Tibial nerve (tissue), 4 donors: ENCODE measurements at regions not wholly inside any gene's neighbourhood (a gene's known extent, or its start where the extent isn't known, plus 50 kb on each side); places are given as distances from the start of the nearest gene placed in this dataset.

ENCODE experiments used
- DNase-seq, 2 donors: peaks; one replicate each; pipeline ENCODE4 v3.0.0-alpha.2; 2019; ENCODE audit warnings: low spot score in 2 of 2
- H3K27ac ChIP-seq, 4 donors: fragments of 200-600 bp; sonication (generic) in 3 of 4; one replicate each; pipeline ENCODE4 v1.5.1; 2017 to 2019; ENCODE audit warnings: mild to moderate bottlenecking in 1 of 4
- H3K27me3 ChIP-seq, 2 donors: fragments of 200-600 bp; sonication (generic) in 1 of 2; one replicate each; pipeline versions ENCODE4 v1.5.1 to v1.6.0; 2017 to 2019
- H3K36me3 ChIP-seq, 3 donors: fragments of 200-600 bp; sonication (generic); one replicate each; pipeline ENCODE4 v1.5.1; 2018 to 2019
- H3K4me1 ChIP-seq, 4 donors: fragments of 200-600 bp; sonication (generic) in 3 of 4; one replicate each; pipeline ENCODE4 v1.5.1; 2017 to 2019
- H3K4me3 ChIP-seq, 4 donors: fragments of 200-600 bp; sonication (generic) in 3 of 4; one replicate each; pipeline ENCODE4 v1.5.1; 2017 to 2019; ENCODE audit warnings: mild to moderate bottlenecking in 1 of 4, moderate library complexity in 1 of 4
- H3K9me3 ChIP-seq, 4 donors: fragments of 200-600 bp; sonication (generic) in 3 of 4; one replicate each; pipeline ENCODE4 v1.5.1; 2017 to 2019
- CTCF ChIP-seq, 5 experiments: fragments of 200-600 bp in 3 of 5; fragments of 450-650 bp in 2 of 5; sonication (generic) in 3 of 5; IDR thresholded peaks; one replicate each; pipeline ENCODE4 v1.5.1; 2016 to 2019; ENCODE audit warnings: antibody characterized with exemption in 5 of 5, mild to moderate bottlenecking in 3 of 5, moderate library complexity in 2 of 5
- EP300 ChIP-seq, 2 donors: sonication (generic); formaldehyde crosslinking; IDR thresholded peaks; one replicate each; pipeline ENCODE4 v1.6.1; 2017; ENCODE audit warnings: antibody characterized with exemption in 2 of 2, mild to moderate bottlenecking in 1 of 2
- POLR2A ChIP-seq, 2 donors: fragments of 450-650 bp; IDR thresholded peaks; one replicate each; pipeline ENCODE4 v1.6.1; 2017; ENCODE audit warnings: antibody characterized with exemption in 2 of 2, mild to moderate bottlenecking in 2 of 2, moderate library complexity in 2 of 2
- WGBS, 2 donors: methylation state at CpG; one replicate each; pipeline ENCODE4 v1.1.5; 2018; 5-methylcytosine and 5-hydroxymethylcytosine counted together

- H3K4me1 ChIP-seq, result no peaks in the 10 kb centered on the region
- TF ChIP-seq CTCF (IDR thresholded peaks at IDR 0.05) (no peak), POLR2A (IDR thresholded peaks at IDR 0.05) (no peak), EP300 (IDR thresholded peaks at IDR 0.05) (no peak)
- DNase-seq, result no peak
- no peaks in the 10 kb centered on the region for H3K27me3 ChIP-seq
- no peak overlapping the region for H3K27ac ChIP-seq
- H3K4me3 ChIP-seq, result no peak overlapping the region
- peaks cover 0 to 2% (median 0%) of the 10 kb centered on the region in 4 donors for H3K9me3 ChIP-seq
- no peaks in the 10 kb centered on the region for H3K36me3 ChIP-seq
- 80 to 82% methylated on average over 1 of the region's 1 CpG for WGBS, 2 donors
Measured at GRCh38 chr11:79953629-79954028, 512.8 kb upstream of the TENM4 start.

- H3K27me3 ChIP-seq, result no peaks in the 10 kb centered on the region
- no peak overlapping the region for H3K27ac ChIP-seq
- WGBS, 2 donors, result 76 to 86% methylated on average over 4 of the region's 4 CpGs
- H3K36me3 ChIP-seq, result no peaks in the 10 kb centered on the region
- TF ChIP-seq CTCF (IDR thresholded peaks at IDR 0.05) (no peak), POLR2A (IDR thresholded peaks at IDR 0.05) (no peak), EP300 (IDR thresholded peaks at IDR 0.05) (no peak)
- no peak for DNase-seq
- H3K4me1 ChIP-seq, result no peaks in the 10 kb centered on the region
- no peaks in the 10 kb centered on the region for H3K9me3 ChIP-seq
- H3K4me3 ChIP-seq, result no peak overlapping the region
Measured at GRCh38 chr11:79950741-79951140, 509.9 kb upstream of the TENM4 start.

- WGBS, 2 donors, result 62 to 79% methylated on average over 4 of the region's 4 CpGs
- Histone ChIP-seq H3K27ac (no peak overlapping the region), H3K4me1 (no peaks in the 10 kb centered on the region), H3K9me3 (no peaks in the 10 kb centered on the region), H3K36me3 (no peaks in the 10 kb centered on the region), H3K4me3 (no peak overlapping the region), H3K27me3 (no peaks in the 10 kb centered on the region)
- DNase-seq, result no peak
- TF ChIP-seq CTCF (IDR thresholded peaks at IDR 0.05) (no peak), EP300 (IDR thresholded peaks at IDR 0.05) (no peak), POLR2A (IDR thresholded peaks at IDR 0.05) (no peak)
Measured at GRCh38 chr11:79950172-79950571, 509.3 kb upstream of the TENM4 start.

GRCh38 chr11:79949574-79949973, 508.7 kb upstream of the TENM4 start:
- Histone ChIP-seq H3K4me1 (no peaks in the 10 kb centered on the region), H3K9me3 (no peaks in the 10 kb centered on the region), H3K4me3 (no peak overlapping the region), H3K36me3 (no peaks in the 10 kb centered on the region), H3K27me3 (no peaks in the 10 kb centered on the region), H3K27ac (no peak overlapping the region)
- WGBS, 2 donors, result 92 to 98% methylated on average over 2 of the region's 2 CpGs
- no peak for TF ChIP-seq POLR2A (IDR thresholded peaks at IDR 0.05)
- TF ChIP-seq CTCF (IDR thresholded peaks at IDR 0.05), result no peak
- TF ChIP-seq EP300 (IDR thresholded peaks at IDR 0.05), result no peak
- no peak for DNase-seq

GRCh38 chr11:79942646-79943045, 501.8 kb upstream of the TENM4 start:
- Histone ChIP-seq H3K9me3 (no peaks in the 10 kb centered on the region), H3K36me3 (no peaks in the 10 kb centered on the region), H3K27ac (no peak overlapping the region), H3K4me1 (no peaks in the 10 kb centered on the region), H3K4me3 (no peak overlapping the region), H3K27me3 (no peaks in the 10 kb centered on the region)
- DNase-seq, result no peak
- TF ChIP-seq CTCF (IDR thresholded peaks at IDR 0.05) (no peak), EP300 (IDR thresholded peaks at IDR 0.05) (no peak), POLR2A (IDR thresholded peaks at IDR 0.05) (no peak)
- WGBS, 2 donors, result 57 to 62% methylated on average over 2 of the region's 2 CpGs
